GM12878 (cell line): ENCODE measurements at regions not wholly inside any gene's neighbourhood (a gene's known extent, or its start where the extent isn't known, plus 50 kb on each side); places are given as distances from the start of the nearest gene placed in this dataset.
A peak's percentile ranks its signal among the peaks of the same experiment; 100 is the strongest.

ENCODE experiments used
- ATAC-seq: fragments of 200-7000 bp; cut with Tn5 transposase; 3 replicates; pipeline ENCODE4 v1.9.1; 2020; ENCODE audit warnings: mild to moderate bottlenecking, moderate library complexity
- BruUV-seq: library from RNA; stranded (reverse); fragments of 400-500 nt; replicated peaks from 2 replicates; lab custom pipeline; 2021; lab: Mats Ljungman, UMichigan
- CTCF ChIA-PET: fragments of 300-600 bp; sonication (Branson Sonifier 250); formaldehyde crosslinking; extraction: SDS; loops from one replicate; lab custom pipeline; 2021; ENCODE audit warnings: inconsistent platforms; lab: Yijun Ruan, JAX
- POLR2A ChIA-PET: fragments of 350-600 bp; formaldehyde crosslinking; extraction: SDS; loops from one replicate; lab custom pipeline; 2021; ENCODE audit warnings: inconsistent platforms; lab: Charles Lee
- RAD21 ChIA-PET: fragments of 300-600 bp; sonication (Branson Sonifier 250); formaldehyde crosslinking; loops from one replicate; lab custom pipeline; 2023; ENCODE audit warnings: antibody characterized with exemption; ENCODE audit not compliant: unreplicated experiment; lab: Charles Lee
- SMC1A ChIA-PET: fragments of 300-600 bp; sonication (Branson Sonifier 250); formaldehyde crosslinking; loops from one replicate; lab custom pipeline; 2023; ENCODE audit not compliant: unreplicated experiment, uncharacterized antibody; lab: Charles Lee
- DNase-seq: peaks from one replicate; pipeline ENCODE4 v3.0.0-alpha.2; 2011; ENCODE audit warnings: low read depth, low spot score
- FAIRE-seq: peaks from 3 replicates; lab custom pipeline; 2011; peaks lifted over from hg19 to GRCh38; lab: Jason Lieb, UNC
- H2AFZ ChIP-seq: 2 replicates; pipeline ENCODE4 v1.6.0; 2011; ENCODE audit warnings: low read depth, low read length, control low read depth; ENCODE audit not compliant: control insufficient read depth
- H3K27ac ChIP-seq: 2 replicates; pipeline ENCODE4 v1.5.1; 2011; ENCODE audit warnings: control low read depth; ENCODE audit not compliant: control insufficient read depth, insufficient read depth
- H3K27me3 ChIP-seq, 2 experiments: replicated peaks in 1 of 2; 2 replicates each; pipeline versions ENCODE4 v1.6.0 to v1.6.1; 2011; ENCODE audit warnings: low read length in 1 of 2; ENCODE audit not compliant: control insufficient read depth in 2 of 2, insufficient read depth in 2 of 2
- H3K36me3 ChIP-seq, 2 experiments: 2 replicates each; pipeline ENCODE4 v1.5.1; 2011; ENCODE audit warnings: low read length in 1 of 2; ENCODE audit not compliant: control insufficient read depth in 2 of 2, insufficient read depth in 2 of 2
- H3K4me1 ChIP-seq: 2 replicates; pipeline ENCODE4 v1.6.1; 2011; ENCODE audit warnings: mild to moderate bottlenecking, low read length, moderate library complexity, mixed read lengths; ENCODE audit not compliant: control insufficient read depth, insufficient read depth
- H3K4me2 ChIP-seq: 2 replicates; pipeline ENCODE4 v1.6.0; 2011; ENCODE audit warnings: control low read depth; ENCODE audit not compliant: control insufficient read depth, insufficient read depth
- H3K4me3 ChIP-seq: fragments of 200-600 bp; sonication (generic); 2 replicates; pipeline ENCODE4 v1.5.1; 2016
- H3K79me2 ChIP-seq: 2 replicates; pipeline ENCODE4 v1.6.0; 2011; ENCODE audit warnings: low read length; ENCODE audit not compliant: control insufficient read depth, insufficient read depth
- H3K9ac ChIP-seq: 2 replicates; pipeline ENCODE4 v1.8.0; 2011; ENCODE audit warnings: low read length, control low read depth, mixed read lengths; ENCODE audit not compliant: control insufficient read depth, insufficient read depth
- H3K9me3 ChIP-seq: replicated peaks from 3 replicates; pipeline ENCODE4 v1.5.1; 2011; ENCODE audit warnings: mild to moderate bottlenecking, low read length; ENCODE audit not compliant: control insufficient read depth, insufficient read depth
- H4K20me1 ChIP-seq: 2 replicates; pipeline ENCODE4 v1.6.0; 2011; ENCODE audit not compliant: control insufficient read depth, insufficient read depth
- ATF7 ChIP-seq: fragments of 450-650 bp; IDR thresholded peaks from 2 replicates; pipeline ENCODE4 v1.6.1; 2016; ENCODE audit warnings: low read depth, mild to moderate bottlenecking
- IRF4 ChIP-seq: IDR thresholded peaks from 2 replicates; pipeline ENCODE4 v1.6.1; 2011; ENCODE audit warnings: low read depth, low read length
- RBBP5 ChIP-seq: fragments of 200-600 bp; sonication (generic); conservative IDR thresholded peaks from 2 replicates; pipeline ENCODE4 v1.6.1; 2016
- SMC3 ChIP-seq: IDR thresholded peaks from 2 replicates; pipeline ENCODE4 v1.6.1; 2011; ENCODE audit warnings: low read length, improper control_type of control experiment, borderline replicate concordance
- ZSCAN29 ChIP-seq: fragments of 450-650 bp; IDR thresholded peaks from 2 replicates; pipeline ENCODE4 v1.6.1; 2017; ENCODE audit warnings: mild to moderate bottlenecking, moderate library complexity
- ZZZ3 ChIP-seq: IDR thresholded peaks from 2 replicates; pipeline ENCODE4 v1.6.1; 2011; ENCODE audit warnings: low read depth; ENCODE audit not compliant: control insufficient read depth, insufficient read length
- WGBS: methylation state at CpG from one replicate; pipeline ENCODE4 v1.1.6; 2016; ENCODE audit warnings: low lambda C conversion rate; ENCODE audit not compliant: insufficient replicate concordance, insufficient coverage; ENCODE audit errors: missing lambda C conversion rate; 5-methylcytosine and 5-hydroxymethylcytosine counted together
- in situ Hi-C: fragments of 300-500 bp; cut with MboI; formaldehyde crosslinking; loops from 9 replicates; pipeline ENCODE4 v1.14.3; 2018; ENCODE audit warnings: mixed read lengths
- intact Hi-C: fragments of 100-400 bp; cut with micrococcal nuclease; formaldehyde crosslinking; loops from one replicate; pipeline ENCODE4 v1.14.2; 2022; ENCODE audit not compliant: unreplicated experiment
- TF ChIP-seq, protein P1 (sequence below): IDR thresholded peaks from 2 replicates; pipeline ENCODE4 v1.6.1; 2011; ENCODE audit warnings: mild to moderate bottlenecking, low read depth, low read length, moderate library complexity; ENCODE audit not compliant: insufficient replicate concordance

DNA sequence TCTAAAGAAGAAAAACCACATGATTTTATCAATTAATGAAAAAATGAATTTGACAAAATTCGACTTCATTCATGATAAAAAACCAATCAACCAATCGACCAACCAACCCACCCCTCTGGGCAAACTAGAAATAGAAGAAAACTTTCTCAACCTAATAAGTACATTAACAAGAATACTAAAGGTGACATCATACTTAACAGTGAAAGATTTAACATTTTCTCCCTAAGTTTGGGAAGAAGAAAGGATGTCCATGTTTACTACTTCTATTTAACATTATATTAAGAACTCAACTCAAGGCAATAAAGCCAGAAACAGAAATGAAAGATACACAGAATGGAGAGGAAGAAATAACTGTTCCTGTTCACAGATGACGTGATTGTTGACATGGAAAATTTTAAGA is 476.1 kb upstream of the MEF2C start:
- H3K4me3 ChIP-seq, result no peak overlapping the region
- no TSS peak for BruUV-seq
- H3K9me3 ChIP-seq, result peaks cover 5% of the 10 kb centered on the region; the same call in 2 of the 3 replicates
- no peak overlapping the region for H2AFZ ChIP-seq
- no peak for ATAC-seq
- no peaks in the 10 kb centered on the region for H3K79me2 ChIP-seq
- DNase-seq, result no peak
- peaks cover 4% of the 10 kb centered on the region; the same call in 1 of the 2 replicates for H3K4me1 ChIP-seq
- WGBS, result 100% methylated on average over 3 of the region's 3 CpGs
- RAD21 ChIA-PET, result interaction anchor here (1.3 kb wide), 1 partner anchor 78 kb away, joined by 4 read pairs; no protein-coding TSS in a partner anchor
- H4K20me1 ChIP-seq, result no peaks in the 10 kb centered on the region
- no peak for TF ChIP-seq ZSCAN29
- TF ChIP-seq ATF7, result peak; percentile 55; the same call in 1 of the 2 replicates
- TF ChIP-seq ZZZ3, result no peak
- no peak for TF ChIP-seq SMC3
- no peak for TF ChIP-seq IRF4
- TF ChIP-seq RBBP5, result no peak
- TF ChIP-seq, protein P1, sequence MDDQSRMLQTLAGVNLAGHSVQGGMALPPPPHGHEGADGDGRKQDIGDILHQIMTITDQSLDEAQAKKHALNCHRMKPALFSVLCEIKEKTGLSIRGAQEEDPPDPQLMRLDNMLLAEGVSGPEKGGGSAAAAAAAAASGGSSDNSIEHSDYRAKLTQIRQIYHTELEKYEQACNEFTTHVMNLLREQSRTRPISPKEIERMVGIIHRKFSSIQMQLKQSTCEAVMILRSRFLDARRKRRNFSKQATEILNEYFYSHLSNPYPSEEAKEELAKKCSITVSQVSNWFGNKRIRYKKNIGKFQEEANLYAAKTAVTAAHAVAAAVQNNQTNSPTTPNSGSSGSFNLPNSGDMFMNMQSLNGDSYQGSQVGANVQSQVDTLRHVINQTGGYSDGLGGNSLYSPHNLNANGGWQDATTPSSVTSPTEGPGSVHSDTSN, result no peak
- TF ChIP-seq, all 136 proteins: peak for 1
- Histone ChIP-seq H3K36me3 (no peaks in the 10 kb centered on the region), H3K4me2 (no peak overlapping the region), H3K27me3 (no peaks in the 10 kb centered on the region), H3K27ac (no peak overlapping the region), H3K9ac (no peak overlapping the region)
- in situ Hi-C loops, result no loop called here
- ChIA-PET POLR2A (no interaction called here), SMC1A (no interaction called here), CTCF (no interaction called here)
- intact Hi-C loops, result no loop called here
- no peak for FAIRE-seq
